HG02884 (cell line): ENCODE measurements at regions not wholly inside any gene's neighbourhood (a gene's known extent, or its start where the extent isn't known, plus 50 kb on each side); places are given as distances from the start of the nearest gene placed in this dataset.

Experiments used
- ATAC-seq: cut with Tn5 transposase; IDR thresholded peaks from one replicate; pipeline ENCODE4 v1.9.1; 2021; ENCODE audit warnings: mild to moderate bottlenecking, moderate library complexity; ENCODE audit not compliant: unreplicated experiment

- ATAC-seq, result no peak
These were observed 157.0 kb downstream of the FAM114A2 start for GRCh38 chr5:153881687-153882086.

GRCh38 chr5:153880106-153880505 lies 158.6 kb downstream of the FAM114A2 start:
- no peak for ATAC-seq

- no peak for ATAC-seq
These were observed 159.1 kb downstream of the FAM114A2 start for GRCh38 chr5:153879596-153879995.

- ATAC-seq, result no peak
These were observed 172.5 kb downstream of the FAM114A2 start for GRCh38 chr5:153866176-153866575.

GRCh38 chr5:153865016-153865415 lies 173.7 kb downstream of the FAM114A2 start:
- no peak for ATAC-seq

- ATAC-seq, result no peak
These were observed 174.8 kb downstream of the FAM114A2 start for GRCh38 chr5:153863951-153864350.
